ENCODE measurements at regions not wholly inside any gene's neighbourhood (a gene's known extent, or its start where the extent isn't known, plus 50 kb on each side); places are given as distances from the start of the nearest gene placed in this dataset.

GRCh38 chr13:73857106-73857505, 277.1 kb downstream of the KLF12 start:
- Histone ChIP-seq H3K4me3 (ENCODE audit: low read depth in 1 of 3, low read length in 3 of 3) (no peak overlapping the region), H3K27ac (ENCODE audit: low read depth in 1 of 3, low read length in 2 of 3) (no peak overlapping the region), H3K36me3 (ENCODE audit: control insufficient read depth in 3 of 3, insufficient read depth in 2 of 3, low read depth in 1 of 3, low read length in 3 of 3) (no peaks in the 10 kb centered on the region), H3K4me1 (ENCODE audit: control insufficient read depth in 3 of 3, insufficient read depth in 2 of 3, low read depth in 1 of 3, low read length in 2 of 3) (no peaks in the 10 kb centered on the region), H3K9me3 (ENCODE audit: control insufficient read depth in 2 of 2, insufficient read depth in 1 of 2, low read depth in 1 of 2, low read length in 1 of 2) (no peaks in the 10 kb centered on the region), H3K27me3 (ENCODE audit: control insufficient read depth in 3 of 3, insufficient read depth in 3 of 3, low read length in 3 of 3) (no peaks in the 10 kb centered on the region)
- DNase-seq: no peak
- FAIRE-seq: no peak
- 90 to 97% (median 95%) methylated on average over 2 of the region's 2 CpGs for WGBS, 3 donors

DNA sequence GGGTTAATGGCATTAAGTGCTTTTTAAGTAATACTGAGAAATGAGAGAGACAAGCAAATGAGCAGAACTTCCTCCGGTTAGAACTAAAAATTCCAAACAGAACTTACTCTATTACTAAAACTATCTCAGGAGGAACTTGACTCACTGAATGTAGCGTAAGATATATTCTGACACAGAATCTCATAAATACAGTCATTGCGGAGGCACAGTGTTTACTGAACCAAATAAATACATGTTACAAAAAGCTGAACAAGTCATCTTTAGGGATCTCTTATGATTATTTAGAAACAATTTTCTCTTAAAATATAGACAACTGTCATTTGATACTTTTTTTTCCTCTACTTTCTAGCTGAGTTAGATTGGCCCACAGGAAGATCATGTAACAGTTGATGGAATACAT, 283.1 kb downstream of the KLF12 start:
- H3K4me3 ChIP-seq (ENCODE audit: low read depth in 1 of 3, low read length in 3 of 3): no peak overlapping the region
- H3K36me3 ChIP-seq (ENCODE audit: control insufficient read depth in 3 of 3, insufficient read depth in 2 of 3, low read depth in 1 of 3, low read length in 3 of 3): no peaks in the 10 kb centered on the region
- no peaks in the 10 kb centered on the region for H3K27me3 ChIP-seq (ENCODE audit: control insufficient read depth in 3 of 3, insufficient read depth in 3 of 3, low read length in 3 of 3)
- no peak overlapping the region for H3K27ac ChIP-seq (ENCODE audit: low read depth in 1 of 3, low read length in 2 of 3)
- no peaks in the 10 kb centered on the region for H3K9me3 ChIP-seq (ENCODE audit: control insufficient read depth in 2 of 2, insufficient read depth in 1 of 2, low read depth in 1 of 2, low read length in 1 of 2)
- 78 to 87% (median 83%) methylated on average over 3 of the region's 3 CpGs for WGBS, 3 donors
- H3K4me1 ChIP-seq (ENCODE audit: control insufficient read depth in 3 of 3, insufficient read depth in 2 of 3, low read depth in 1 of 3, low read length in 2 of 3): no peaks in the 10 kb centered on the region
- DNase-seq (no peak), FAIRE-seq (no peak)

DNA sequence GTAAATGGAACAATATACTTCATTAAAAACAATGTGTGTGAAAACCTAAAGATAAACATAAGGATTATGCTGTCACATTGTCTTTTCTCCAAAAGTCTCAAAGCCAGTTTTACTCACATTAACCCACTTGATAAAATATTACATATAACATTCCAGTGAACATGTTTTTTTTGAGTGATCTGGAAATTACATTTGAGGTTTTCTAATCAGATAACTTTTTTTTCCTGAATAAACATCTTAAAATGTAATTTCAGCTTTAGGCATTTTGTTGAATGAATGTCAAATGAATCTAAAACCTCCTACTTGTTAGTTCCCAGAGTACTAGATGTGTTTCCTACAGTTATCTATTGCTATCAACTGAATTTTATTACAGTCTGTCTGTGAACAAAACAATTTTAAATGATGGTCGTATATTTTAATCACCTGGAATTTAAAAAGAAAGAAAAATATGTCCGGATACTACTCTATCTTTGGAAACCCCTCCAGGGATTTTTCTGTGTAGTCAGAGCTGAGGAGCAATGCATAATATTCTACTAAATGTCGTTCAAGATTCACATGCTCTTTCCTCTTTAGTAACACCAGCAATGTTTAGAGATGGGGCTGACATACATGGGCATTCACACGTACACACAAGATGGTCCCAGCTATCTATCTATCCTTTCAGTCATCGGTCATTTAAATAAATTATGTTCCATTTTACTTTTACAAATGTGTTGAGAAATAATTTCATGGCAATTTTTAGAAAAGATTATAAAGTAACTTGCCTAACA, 283.9 kb downstream of the KLF12 start:
- H3K27ac ChIP-seq (ENCODE audit: low read depth in 1 of 3, low read length in 2 of 3): no peak overlapping the region
- no peaks in the 10 kb centered on the region for H3K4me1 ChIP-seq (ENCODE audit: control insufficient read depth in 3 of 3, insufficient read depth in 2 of 3, low read depth in 1 of 3, low read length in 2 of 3)
- DNase-seq: no peak
- peaks cover 0 to 5% (median 0%) of the 10 kb centered on the region in 3 donors for H3K36me3 ChIP-seq (ENCODE audit: control insufficient read depth in 3 of 3, insufficient read depth in 2 of 3, low read depth in 1 of 3, low read length in 3 of 3)
- no peaks in the 10 kb centered on the region for H3K27me3 ChIP-seq (ENCODE audit: control insufficient read depth in 3 of 3, insufficient read depth in 3 of 3, low read length in 3 of 3)
- WGBS, 3 donors: 56 to 73% (median 64%) methylated on average over 5 of the region's 5 CpGs
- H3K9me3 ChIP-seq (ENCODE audit: control insufficient read depth in 2 of 2, insufficient read depth in 1 of 2, low read depth in 1 of 2, low read length in 1 of 2): no peaks in the 10 kb centered on the region
- FAIRE-seq: peak; percentile 64
- no peak overlapping the region for H3K4me3 ChIP-seq (ENCODE audit: low read depth in 1 of 3, low read length in 3 of 3)

DNA sequence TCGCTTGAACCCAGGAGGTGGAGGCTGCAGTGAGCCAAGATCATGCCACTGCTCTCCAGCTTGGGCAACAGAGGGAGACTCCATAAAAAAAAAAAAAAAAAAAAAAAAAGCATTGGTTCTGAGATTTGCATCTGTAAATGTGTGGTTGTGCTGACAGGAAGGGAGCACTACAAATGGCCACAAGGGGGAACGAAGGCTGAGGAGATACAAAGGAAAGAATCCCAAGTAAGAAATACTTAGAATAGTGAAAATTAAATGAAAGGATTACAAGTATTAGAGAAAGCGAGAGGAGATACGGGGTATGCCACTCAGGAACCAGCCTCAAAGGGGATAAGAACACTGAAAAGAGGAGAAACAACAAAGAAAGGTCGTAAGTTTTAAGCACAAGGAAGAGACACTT, 284.9 kb downstream of the KLF12 start:
- 66 to 76% (median 71%) methylated on average over 5 of the region's 5 CpGs for whole genome bisulfite sequencing, 3 donors
- no peaks in the 10 kb centered on the region for H3K4me1 ChIP-seq (ENCODE audit: control insufficient read depth in 3 of 3, insufficient read depth in 2 of 3, low read depth in 1 of 3, low read length in 2 of 3)
- H3K27me3 ChIP-seq (ENCODE audit: control insufficient read depth in 3 of 3, insufficient read depth in 3 of 3, low read length in 3 of 3): no peaks in the 10 kb centered on the region
- H3K36me3 ChIP-seq (ENCODE audit: control insufficient read depth in 3 of 3, insufficient read depth in 2 of 3, low read depth in 1 of 3, low read length in 3 of 3): peaks cover 0 to 5% (median 0%) of the 10 kb centered on the region in 3 donors
- H3K9me3 ChIP-seq (ENCODE audit: control insufficient read depth in 2 of 2, insufficient read depth in 1 of 2, low read depth in 1 of 2, low read length in 1 of 2): no peaks in the 10 kb centered on the region
- H3K27ac ChIP-seq (ENCODE audit: low read depth in 1 of 3, low read length in 2 of 3): no peak overlapping the region
- no peak for FAIRE-seq
- no peak overlapping the region for H3K4me3 ChIP-seq (ENCODE audit: low read depth in 1 of 3, low read length in 3 of 3)
- DNase-seq: peak; percentile 22 to 24

DNA sequence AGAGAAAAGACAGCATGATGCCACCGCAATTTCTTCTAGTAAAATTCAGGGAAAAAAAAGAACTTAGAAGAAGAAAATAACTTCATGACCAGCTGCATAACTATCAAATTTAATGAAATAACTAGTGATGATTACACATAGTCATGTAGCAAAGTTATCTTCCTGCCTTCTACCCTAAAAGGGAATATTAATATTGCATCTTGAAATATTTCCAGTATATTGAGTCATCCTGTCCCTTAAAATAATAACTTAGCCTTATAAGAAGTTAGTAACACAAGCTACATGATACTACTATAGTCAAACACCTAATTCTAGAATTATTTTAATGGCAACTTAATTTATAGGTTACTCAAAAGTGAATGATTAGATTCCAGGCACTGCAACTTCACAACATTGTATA, 289.2 kb downstream of the KLF12 start:
- FAIRE-seq: no peak
- Histone ChIP-seq H3K9me3 (ENCODE audit: control insufficient read depth in 2 of 2, insufficient read depth in 1 of 2, low read depth in 1 of 2, low read length in 1 of 2) (no peaks in the 10 kb centered on the region), H3K4me3 (ENCODE audit: low read depth in 1 of 3, low read length in 3 of 3) (no peak overlapping the region), H3K27me3 (ENCODE audit: control insufficient read depth in 3 of 3, insufficient read depth in 3 of 3, low read length in 3 of 3) (no peaks in the 10 kb centered on the region), H3K36me3 (ENCODE audit: control insufficient read depth in 3 of 3, insufficient read depth in 2 of 3, low read depth in 1 of 3, low read length in 3 of 3) (peaks cover 0 to 5% (median 0%) of the 10 kb centered on the region in 3 donors), H3K27ac (ENCODE audit: low read depth in 1 of 3, low read length in 2 of 3) (no peak overlapping the region), H3K4me1 (ENCODE audit: control insufficient read depth in 3 of 3, insufficient read depth in 2 of 3, low read depth in 1 of 3, low read length in 2 of 3) (no peaks in the 10 kb centered on the region)
- DNase-seq: no peak
- WGBS, 3 donors: 92 to 100% (median 95%) methylated on average over 1 of the region's 1 CpG

DNA sequence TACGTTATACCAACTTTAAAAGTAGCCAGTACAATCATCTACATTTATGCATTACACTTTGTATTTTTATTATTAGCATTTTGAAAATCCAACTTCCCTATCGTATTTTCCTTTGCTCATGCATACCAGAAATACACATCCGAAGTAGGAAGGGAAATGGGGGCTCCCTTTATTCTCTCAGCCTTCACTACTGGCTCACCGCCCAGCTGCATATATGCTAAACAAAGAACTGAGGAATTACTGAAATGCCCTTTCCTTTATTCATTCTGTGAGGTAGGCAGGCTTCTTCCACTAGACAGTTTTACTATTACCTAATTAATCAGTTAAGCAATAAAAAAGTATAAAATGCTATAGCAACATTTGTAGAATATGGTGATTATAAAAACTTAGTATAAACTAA, 291.6 kb downstream of the KLF12 start:
- Histone ChIP-seq H3K27ac (ENCODE audit: low read depth in 1 of 3, low read length in 2 of 3) (no peak overlapping the region), H3K9me3 (ENCODE audit: control insufficient read depth in 2 of 2, insufficient read depth in 1 of 2, low read depth in 1 of 2, low read length in 1 of 2) (no peaks in the 10 kb centered on the region), H3K27me3 (ENCODE audit: control insufficient read depth in 3 of 3, insufficient read depth in 3 of 3, low read length in 3 of 3) (no peaks in the 10 kb centered on the region), H3K4me3 (ENCODE audit: low read depth in 1 of 3, low read length in 3 of 3) (no peak overlapping the region), H3K36me3 (ENCODE audit: control insufficient read depth in 3 of 3, insufficient read depth in 2 of 3, low read depth in 1 of 3, low read length in 3 of 3) (peaks cover 0 to 5% (median 0%) of the 10 kb centered on the region in 3 donors), H3K4me1 (ENCODE audit: control insufficient read depth in 3 of 3, insufficient read depth in 2 of 3, low read depth in 1 of 3, low read length in 2 of 3) (no peaks in the 10 kb centered on the region)
- FAIRE-seq: no peak
- no peak for DNase-seq
- 84 to 98% (median 95%) methylated on average over 4 of the region's 4 CpGs for WGBS, 3 donors

GRCh38 chr13:73842184-73842583, 292.0 kb downstream of the KLF12 start:
- Histone ChIP-seq H3K36me3 (ENCODE audit: control insufficient read depth in 3 of 3, insufficient read depth in 2 of 3, low read depth in 1 of 3, low read length in 3 of 3) (peaks cover 0 to 5% (median 0%) of the 10 kb centered on the region in 3 donors), H3K27me3 (ENCODE audit: control insufficient read depth in 3 of 3, insufficient read depth in 3 of 3, low read length in 3 of 3) (no peaks in the 10 kb centered on the region), H3K27ac (ENCODE audit: low read depth in 1 of 3, low read length in 2 of 3) (no peak overlapping the region), H3K4me1 (ENCODE audit: control insufficient read depth in 3 of 3, insufficient read depth in 2 of 3, low read depth in 1 of 3, low read length in 2 of 3) (no peaks in the 10 kb centered on the region), H3K9me3 (ENCODE audit: control insufficient read depth in 2 of 2, insufficient read depth in 1 of 2, low read depth in 1 of 2, low read length in 1 of 2) (no peaks in the 10 kb centered on the region), H3K4me3 (ENCODE audit: low read depth in 1 of 3, low read length in 3 of 3) (no peak overlapping the region)
- FAIRE-seq (no peak), DNase-seq (no peak)
- WGBS, 3 donors: 93 to 96% (median 94%) methylated on average over 5 of the region's 5 CpGs

DNA sequence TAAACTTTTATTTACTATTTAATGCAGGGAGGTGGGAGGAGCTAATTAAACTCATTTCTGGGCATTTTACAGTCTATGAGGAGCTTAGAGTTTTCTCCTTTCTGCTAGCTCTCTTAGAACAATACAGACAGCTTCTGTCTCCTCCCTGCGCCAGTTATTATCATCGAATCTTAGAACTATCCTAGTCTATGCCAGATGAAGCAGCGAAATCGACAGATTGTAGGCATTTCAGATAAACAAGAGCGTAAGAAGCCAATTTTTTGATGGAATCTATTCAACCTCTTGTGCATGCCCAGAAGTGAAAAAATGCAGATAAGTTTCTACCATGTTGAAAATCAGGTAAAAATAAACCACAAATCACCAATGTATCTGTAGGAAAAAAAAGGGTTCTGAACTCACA, 297.1 kb downstream of the KLF12 start:
- H3K27me3 ChIP-seq (ENCODE audit: control insufficient read depth in 3 of 3, insufficient read depth in 3 of 3, low read length in 3 of 3): no peaks in the 10 kb centered on the region
- 91 to 95% (median 91%) methylated on average over 5 of the region's 5 CpGs for WGBS, 3 donors
- no peaks in the 10 kb centered on the region for H3K4me1 ChIP-seq (ENCODE audit: control insufficient read depth in 3 of 3, insufficient read depth in 2 of 3, low read depth in 1 of 3, low read length in 2 of 3)
- no peak overlapping the region for H3K27ac ChIP-seq (ENCODE audit: low read depth in 1 of 3, low read length in 2 of 3)
- no peaks in the 10 kb centered on the region for H3K36me3 ChIP-seq (ENCODE audit: control insufficient read depth in 3 of 3, insufficient read depth in 2 of 3, low read depth in 1 of 3, low read length in 3 of 3)
- no peaks in the 10 kb centered on the region for H3K9me3 ChIP-seq (ENCODE audit: control insufficient read depth in 2 of 2, insufficient read depth in 1 of 2, low read depth in 1 of 2, low read length in 1 of 2)
- no peak for FAIRE-seq
- DNase-seq: no peak
- H3K4me3 ChIP-seq (ENCODE audit: low read depth in 1 of 3, low read length in 3 of 3): no peak overlapping the region

Data from small intestine (tissue), 7 donors.